GM12873 (cell line): ENCODE measurements at regions not wholly inside any gene's neighbourhood (a gene's known extent, or its start where the extent isn't known, plus 50 kb on each side); places are given as distances from the start of the nearest gene placed in this dataset.

Source experiments
- TF ChIP-seq, protein P1 (sequence below): IDR thresholded peaks from 2 replicates; pipeline ENCODE4 v1.5.1; 2012; ENCODE audit warnings: low read depth, mild to moderate bottlenecking, moderate library complexity, low read length, control low read depth; ENCODE audit not compliant: insufficient read depth; ENCODE audit errors: missing control alignments

DNA sequence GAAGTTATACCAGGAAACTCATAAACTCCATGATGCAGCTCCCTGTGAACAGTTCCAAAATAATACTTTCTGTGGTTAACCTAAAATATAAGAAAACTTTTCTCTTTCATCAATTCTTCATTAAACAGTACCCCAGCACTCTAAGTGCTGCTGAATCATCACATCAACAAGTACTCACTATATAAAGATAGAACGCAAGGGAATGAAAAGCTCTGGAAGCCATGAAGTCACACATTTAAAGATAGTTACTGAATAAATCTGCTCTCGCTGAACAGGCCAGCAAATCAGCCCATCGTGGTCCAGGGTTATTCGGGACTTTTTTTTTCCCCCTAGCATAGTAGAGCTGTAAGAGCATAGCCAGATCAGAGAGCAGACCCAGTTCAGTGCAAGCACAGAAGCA lies 254.3 kb downstream of the IPMK start:
- TF ChIP-seq, protein P1, sequence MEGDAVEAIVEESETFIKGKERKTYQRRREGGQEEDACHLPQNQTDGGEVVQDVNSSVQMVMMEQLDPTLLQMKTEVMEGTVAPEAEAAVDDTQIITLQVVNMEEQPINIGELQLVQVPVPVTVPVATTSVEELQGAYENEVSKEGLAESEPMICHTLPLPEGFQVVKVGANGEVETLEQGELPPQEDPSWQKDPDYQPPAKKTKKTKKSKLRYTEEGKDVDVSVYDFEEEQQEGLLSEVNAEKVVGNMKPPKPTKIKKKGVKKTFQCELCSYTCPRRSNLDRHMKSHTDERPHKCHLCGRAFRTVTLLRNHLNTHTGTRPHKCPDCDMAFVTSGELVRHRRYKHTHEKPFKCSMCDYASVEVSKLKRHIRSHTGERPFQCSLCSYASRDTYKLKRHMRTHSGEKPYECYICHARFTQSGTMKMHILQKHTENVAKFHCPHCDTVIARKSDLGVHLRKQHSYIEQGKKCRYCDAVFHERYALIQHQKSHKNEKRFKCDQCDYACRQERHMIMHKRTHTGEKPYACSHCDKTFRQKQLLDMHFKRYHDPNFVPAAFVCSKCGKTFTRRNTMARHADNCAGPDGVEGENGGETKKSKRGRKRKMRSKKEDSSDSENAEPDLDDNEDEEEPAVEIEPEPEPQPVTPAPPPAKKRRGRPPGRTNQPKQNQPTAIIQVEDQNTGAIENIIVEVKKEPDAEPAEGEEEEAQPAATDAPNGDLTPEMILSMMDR = no peak

DNA sequence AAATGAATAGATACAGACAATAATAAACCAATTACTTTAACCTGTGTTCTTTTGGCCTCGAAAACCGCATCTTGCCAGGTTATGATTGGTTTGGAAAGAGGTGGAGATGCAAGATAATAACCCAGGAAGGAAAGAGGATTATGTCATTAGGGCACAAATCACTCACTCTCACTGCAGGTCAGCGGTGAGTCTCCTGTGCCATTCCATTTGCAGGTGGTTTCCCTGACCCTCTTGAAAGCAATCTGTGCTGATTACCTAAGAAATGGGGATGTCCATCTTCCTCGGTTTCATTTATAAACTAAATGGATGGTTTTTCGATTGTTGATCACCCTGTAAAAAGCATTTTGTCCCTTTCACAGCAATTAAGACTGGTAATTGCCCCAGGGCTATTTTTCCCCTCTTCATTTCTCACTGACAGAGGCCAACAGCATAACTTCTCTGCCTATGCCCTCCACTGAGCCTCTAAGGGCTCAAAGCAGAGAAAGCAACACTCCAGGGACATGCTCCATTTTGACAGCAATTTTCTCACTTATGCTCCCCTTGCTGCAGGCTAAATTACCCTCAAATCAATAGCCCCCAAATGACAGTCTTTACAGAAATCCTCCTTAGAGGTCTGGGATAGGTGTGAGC lies 257.5 kb downstream of the IPMK start:
- TF ChIP-seq, protein P1 = no peak

DNA sequence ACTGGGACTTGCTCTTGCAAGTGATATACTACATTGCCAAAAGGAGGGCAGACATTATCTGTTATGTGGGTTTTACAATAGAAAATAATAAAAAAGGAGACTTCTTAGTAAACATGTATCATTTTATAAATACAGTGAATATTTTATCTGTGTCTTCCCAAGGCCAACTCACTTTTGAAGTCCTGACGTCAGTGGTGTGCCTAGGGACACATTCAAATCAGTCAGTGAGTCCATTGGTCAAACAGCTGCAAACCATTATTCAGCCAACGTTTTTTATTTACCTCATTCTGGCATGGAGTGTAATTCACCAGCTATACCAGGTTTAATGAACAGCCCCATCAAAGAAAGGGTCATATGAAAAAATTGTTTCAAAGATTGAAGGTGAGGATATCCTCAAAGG lies 263.7 kb downstream of the IPMK start:
- TF ChIP-seq, protein P1 = no peak

DNA sequence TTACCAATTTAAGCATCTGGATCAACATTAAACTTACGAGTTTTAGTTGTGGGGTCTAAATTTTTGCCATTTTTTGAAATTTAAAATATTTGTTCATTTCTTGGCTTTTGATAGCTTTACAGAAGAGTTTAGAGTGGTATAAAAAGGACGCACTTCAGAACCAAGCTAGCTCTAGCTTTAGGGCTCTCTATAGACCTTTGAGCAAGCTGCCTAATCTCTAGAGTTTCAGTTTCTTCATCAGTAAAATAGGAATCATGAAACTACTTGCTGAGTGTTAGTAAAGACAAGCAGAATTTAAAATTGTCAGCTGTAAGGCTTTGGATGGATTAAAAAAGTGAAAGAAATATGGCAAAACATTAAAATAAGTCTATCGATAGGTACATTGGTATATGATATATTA lies 266.5 kb downstream of the IPMK start:
- TF ChIP-seq, protein P1 = no peak

DNA sequence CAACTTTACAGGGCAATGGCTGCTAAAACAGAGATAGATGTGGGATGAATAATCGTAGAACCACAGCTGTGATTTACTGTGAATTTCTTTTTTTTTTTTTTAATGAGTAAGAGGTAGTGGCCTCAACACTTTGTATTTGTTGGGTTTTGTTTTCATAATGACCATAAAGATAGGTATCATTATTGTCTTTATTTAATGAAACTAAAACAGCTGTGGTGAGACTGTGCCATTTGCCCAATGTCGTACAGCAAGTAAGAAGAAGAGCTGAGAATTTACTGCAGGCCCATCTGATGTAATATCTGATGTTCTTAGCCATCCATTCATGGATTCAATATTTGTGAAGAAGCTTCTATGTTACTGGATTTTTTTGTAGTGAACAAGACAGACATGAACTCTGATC lies 271.2 kb downstream of the IPMK start:
- TF ChIP-seq, protein P1 = no peak

DNA sequence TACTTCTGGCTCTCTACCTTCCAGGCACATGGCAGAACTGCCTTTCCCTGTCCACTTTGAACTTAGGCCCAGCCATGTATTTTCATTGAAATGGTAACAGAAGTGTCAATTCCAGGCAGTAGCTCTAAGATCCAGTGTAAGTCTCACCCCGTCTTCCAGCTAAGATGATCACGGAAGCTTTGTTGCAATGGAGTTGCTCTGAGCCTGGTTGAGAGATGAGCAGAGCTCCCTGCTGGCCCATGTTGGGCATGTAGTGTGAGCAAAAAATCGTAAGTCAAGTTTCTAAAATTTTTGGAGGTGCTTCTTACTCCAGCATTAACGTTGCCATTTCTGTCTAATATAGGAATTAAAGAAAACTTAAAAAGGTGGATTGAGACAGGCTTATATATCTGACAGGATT lies 274.4 kb downstream of the IPMK start:
- TF ChIP-seq, protein P1 = no peak

DNA sequence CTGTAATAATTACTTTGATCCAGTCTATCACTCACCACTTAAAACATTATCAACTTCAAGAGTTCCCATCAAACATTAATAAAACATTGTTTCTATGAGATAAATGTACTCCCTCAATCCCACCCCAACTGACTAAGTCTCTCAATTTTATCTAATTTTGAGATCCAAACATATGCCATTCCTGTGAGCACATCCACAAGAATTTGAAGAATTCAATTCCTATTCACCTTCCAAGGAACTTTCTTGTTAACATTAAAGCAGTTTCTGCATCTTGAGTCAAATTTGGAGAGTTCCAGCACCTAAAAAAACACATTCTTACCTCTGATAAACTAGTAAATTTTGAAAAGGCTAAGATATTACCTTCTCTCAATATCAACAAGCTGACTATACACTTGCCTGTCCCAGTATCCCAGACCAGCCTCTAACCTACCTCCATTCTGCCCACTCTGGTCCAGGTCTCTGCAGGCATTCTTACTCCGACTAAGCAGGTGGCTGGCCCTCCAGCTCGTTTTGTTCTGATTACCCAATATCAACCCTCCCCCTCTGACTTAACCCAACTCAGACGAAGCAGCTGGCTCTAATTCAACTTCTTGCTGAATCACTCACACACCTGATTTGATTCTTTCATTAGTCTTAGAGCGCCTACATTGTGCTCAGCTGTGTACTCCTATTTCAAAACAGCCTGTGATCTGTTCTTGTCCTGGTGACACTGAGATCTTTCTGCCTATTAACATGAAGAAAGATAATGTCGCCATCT lies 275.2 kb downstream of the IPMK start:
- TF ChIP-seq, protein P1 = no peak
